Left forelimb (tissue), 1 donor: ENCODE measurements at regions not wholly inside any gene's neighbourhood (a gene's known extent, or its start where the extent isn't known, plus 50 kb on each side); places are given as distances from the start of the nearest gene placed in this dataset.

Experiments used
- DNase-seq: peaks from one replicate; pipeline ENCODE4 v3.0.0-alpha.2; 2018; ENCODE audit warnings: low spot score

DNA sequence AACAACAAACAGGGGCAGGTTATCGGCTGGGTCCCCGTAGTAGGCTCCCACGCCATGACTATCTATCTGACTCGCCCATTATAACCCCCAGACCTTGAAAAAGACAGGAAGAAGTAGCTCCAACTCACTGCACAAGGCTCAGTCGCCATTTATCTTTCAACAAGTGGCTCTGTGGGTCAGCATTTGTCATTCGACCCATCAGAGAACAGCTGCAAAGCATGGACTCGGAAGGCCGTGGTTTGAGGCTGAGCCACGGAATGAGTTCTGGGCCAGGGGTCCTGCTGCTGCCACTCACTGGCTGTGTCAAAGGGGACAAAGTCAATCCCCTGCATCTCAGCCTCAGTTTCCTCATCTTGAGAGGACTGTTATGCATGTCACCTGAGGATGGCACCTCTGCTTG is 131.0 kb downstream of the DMRTA2 start:
- no peak for DNase-seq

DNA sequence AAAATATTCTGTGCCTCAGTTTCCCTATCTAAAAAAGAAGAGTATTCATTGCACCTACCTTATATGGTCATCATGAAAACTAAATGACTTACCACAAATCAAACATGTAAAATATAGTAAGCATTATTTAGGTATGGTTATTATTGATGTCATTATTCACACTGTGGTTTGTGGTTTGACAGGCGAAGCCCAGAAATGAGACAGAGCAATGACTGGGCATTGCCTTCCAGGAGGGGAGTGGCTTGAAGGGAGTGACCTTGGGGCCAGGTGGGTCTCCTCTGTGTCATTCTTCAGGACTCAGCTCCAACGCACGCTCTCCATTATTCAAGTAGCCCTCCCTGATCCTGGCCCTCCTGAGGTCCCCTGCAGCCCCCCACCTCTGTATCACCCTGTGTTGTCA is 133.7 kb downstream of the DMRTA2 start:
- DNase-seq, result no peak

- no peak for DNase-seq
Observed at GRCh38 chr1:50285994-50286393, 137.2 kb downstream of the DMRTA2 start.

- no peak for DNase-seq
Observed at GRCh38 chr1:50279622-50280330, 143.5 kb downstream of the DMRTA2 start.

DNA sequence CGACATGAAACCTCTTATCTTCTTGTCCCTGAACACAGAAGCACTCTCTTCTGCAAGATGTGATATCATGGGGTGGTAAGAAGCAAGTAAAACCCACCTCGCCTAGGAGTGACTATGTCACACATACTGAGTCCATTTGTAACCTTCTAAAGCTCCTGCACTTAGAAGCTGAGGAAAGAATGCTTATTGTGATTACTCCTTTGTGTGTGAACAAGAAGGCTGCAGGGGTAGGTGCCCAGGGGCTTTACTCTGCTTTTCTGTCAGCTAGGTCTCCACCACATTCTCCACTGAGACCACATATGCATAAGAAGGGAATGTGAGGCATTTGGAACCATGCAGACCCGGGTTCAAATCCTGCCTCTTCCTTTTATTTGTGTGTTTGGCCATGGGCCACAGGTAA is 144.3 kb downstream of the DMRTA2 start:
- no peak for DNase-seq

DNA sequence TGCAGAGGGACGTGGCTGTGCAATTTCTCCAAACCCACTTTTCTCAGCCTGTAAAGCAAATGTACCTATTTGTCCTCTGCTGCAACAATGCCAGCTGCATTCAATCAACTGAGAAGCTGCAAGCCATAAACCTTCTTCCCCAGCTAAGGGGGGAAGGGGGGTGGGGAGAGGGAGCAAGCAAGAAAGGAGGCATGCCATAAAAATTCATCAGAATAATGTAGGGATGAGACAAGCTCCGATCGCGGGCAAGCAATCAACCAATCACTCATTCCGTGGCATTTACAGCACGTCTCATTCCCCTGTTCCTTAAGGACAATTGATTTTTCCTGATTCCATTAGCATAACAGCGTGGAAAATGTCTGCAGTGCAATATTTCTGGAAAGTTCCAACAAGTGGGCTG is 144.8 kb downstream of the DMRTA2 start:
- DNase-seq, result no peak

DNA sequence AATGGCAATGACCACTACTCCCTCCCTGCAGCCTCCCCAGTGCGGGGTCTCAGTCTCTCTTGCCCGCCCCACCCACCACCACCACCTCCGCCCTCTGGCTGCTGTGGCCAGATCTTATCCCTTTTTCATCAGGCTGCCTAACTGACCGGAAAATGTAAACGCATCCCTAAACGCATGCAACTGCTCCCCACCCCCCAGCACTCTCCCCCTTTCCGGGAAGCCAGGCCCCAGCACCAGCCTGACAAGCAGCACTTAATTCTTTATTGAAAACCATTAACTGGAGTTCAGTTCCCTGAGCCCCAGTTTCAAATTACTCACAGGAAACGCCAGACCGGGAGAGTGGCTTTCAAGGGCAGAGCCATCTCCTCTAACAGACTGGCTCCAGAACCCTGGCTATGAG is 147.7 kb downstream of the DMRTA2 start:
- DNase-seq, result no peak

DNA sequence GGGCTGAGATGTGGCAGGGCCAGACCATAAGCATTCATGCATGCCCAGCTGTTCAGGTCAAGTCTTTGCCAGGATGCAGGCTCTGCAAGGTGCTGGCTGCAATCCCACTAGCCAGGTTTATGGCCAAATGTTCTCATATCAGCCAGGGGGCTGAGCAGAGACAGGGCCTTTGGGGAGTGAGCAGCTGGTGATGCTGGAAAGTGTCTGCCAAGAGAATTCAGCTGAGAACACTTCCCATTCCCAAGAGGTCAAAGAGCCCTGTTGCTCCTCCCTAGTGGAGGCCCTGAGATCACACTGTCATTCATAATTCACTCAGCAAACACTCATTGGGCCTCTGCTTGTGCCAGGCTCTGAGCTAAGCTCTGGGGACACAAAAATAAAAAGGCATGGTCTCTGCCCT is 150.3 kb downstream of the DMRTA2 start:
- peak; percentile 15 for DNase-seq

GRCh38 chr1:50271968-50272578 is 151.2 kb downstream of the DMRTA2 start:
- peak; percentile 38 for DNase-seq

- peak; percentile 51 for DNase-seq
Observed at GRCh38 chr1:50271337-50271736, 151.9 kb downstream of the DMRTA2 start.

DNA sequence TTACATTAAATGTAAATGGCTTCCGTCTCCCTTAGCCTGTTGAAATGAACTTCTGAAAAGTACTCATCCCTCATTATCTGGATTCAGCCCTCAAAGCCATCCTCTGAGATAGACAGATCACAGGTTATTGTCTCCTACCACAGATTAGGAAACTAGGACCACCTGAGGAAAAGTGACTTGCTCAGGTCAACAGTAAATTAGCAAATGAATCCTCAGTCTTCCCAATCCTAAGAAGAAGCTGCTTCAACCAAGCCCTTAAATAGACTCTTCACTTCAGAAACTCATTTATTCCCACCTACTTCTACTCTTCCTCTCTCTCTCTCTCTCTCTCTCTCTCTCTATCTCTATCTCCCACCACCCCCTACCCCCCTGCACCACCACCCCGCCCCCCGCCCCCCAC is 152.3 kb downstream of the DMRTA2 start:
- no peak for DNase-seq

DNA sequence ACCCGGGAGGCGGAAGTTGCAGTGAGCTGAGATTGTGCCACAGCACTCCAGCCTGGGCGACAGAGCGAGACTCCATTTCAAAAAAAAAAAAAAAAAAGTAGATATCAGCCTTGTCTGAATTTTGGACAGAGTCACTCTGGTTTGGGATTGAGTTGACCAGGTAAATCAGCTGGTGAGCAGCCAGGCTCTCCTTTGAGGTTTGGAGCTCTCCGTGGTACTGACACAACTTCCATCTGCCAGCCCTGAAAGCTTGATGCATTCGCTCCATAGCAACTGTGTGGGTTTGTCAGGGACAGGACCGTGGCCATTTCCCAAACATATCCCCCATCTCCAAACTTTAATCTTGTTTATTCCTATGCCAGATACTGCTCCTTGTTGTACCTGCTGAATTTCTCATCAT is 155.2 kb downstream of the DMRTA2 start:
- peak; percentile 44 for DNase-seq

GRCh38 chr1:50266509-50266908 is 156.7 kb downstream of the DMRTA2 start:
- DNase-seq, result no peak

GRCh38 chr1:50265790-50266314 is 157.1 kb downstream of the ELAVL4 start:
- no peak for DNase-seq

GRCh38 chr1:50264590-50264989 is 155.9 kb downstream of the ELAVL4 start:
- DNase-seq, result peak; percentile 30

DNA sequence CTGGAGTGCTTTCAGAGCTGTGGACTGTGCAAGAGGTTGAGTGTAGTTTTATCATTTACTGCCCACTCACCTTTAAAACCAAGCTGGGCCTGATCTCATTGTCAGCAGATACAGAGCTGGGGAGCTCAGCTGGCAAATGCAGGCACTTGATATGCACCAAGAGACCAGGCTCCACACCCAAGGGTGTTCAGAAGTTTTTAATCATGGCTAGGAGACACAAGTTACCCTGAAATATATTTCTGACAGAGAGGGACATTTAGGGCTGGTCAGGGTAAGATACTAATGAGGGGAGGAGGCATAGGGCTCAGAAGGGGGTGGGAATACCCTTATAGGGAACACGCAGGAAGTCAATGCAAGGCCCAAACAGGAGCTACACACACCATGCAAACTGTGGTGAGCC is 153.7 kb downstream of the ELAVL4 start:
- no peak for DNase-seq

DNA sequence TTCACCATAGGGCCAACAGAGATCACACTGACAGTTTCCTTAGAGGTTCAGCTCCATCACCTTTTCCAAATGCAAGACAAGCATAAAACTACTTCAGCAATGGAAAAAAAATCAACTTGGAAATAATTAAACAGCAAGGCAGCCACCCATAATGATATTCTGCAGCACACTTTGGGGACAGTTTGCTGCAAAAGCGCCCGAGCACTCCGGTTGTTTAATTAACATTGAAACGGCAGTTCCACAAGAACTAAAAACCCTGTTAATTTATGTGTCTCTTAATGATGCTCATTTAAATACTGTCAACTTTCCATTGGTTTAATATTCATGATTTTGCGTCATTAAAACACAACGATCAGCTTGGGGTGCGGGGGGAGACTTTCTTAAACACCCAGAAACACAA is 153.2 kb downstream of the ELAVL4 start:
- no peak for DNase-seq

DNA sequence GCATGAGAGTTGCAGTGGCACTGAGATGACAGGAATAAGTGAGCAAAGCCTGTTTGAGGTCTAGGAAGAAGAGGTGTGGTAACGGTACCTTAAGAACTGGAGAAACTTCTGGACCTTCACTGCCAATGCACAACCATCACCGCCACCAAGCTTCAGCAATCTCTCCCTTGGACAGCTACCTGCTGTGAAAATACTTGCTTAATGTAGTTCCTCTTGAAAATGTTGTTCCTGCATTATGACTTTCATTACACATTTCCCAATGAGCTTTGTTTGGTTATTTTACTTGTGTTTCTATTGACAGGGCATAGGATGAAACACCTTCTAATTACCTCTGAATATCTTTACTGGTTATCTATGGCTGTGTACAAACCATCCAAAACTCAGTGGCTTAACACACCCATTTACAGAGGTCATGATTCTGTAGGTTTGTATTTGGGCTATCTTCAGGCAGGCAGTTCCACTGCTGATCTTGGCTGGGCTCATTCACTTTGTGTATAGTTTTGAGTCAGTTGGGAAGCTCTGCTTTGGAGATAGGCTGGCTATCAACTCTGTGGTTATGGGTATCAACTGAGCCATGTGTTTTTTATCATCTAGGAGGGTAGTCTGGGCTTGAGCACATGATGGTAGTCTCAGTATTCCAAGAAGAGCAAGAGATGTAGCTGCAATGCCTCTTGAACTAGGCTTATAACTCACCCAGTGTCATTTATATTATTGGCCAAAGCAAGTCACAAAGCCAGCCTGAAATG is 149.4 kb downstream of the ELAVL4 start:
- no peak for DNase-seq

DNA sequence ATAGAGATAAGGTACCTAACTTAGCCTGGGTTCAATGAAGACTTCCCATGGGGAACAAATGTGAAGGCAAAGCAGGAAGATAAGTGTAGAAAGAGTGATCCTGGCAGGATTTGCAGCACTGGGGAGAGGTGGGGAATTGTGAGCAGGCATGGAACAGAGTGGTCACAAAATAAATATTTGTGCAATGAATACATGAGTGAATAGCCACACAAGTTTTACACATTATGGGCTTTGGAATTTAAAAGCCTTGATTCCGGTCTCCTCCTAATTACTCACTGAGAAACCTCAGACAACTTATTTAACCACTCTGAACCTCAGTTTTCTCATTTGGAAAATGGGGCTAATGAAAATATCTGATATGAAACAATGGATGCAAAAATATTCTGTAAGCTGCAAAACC is 148.3 kb downstream of the ELAVL4 start:
- no peak for DNase-seq
